GM04503 (cell line): ENCODE measurements at regions not wholly inside any gene's neighbourhood (a gene's known extent, or its start where the extent isn't known, plus 50 kb on each side); places are given as distances from the start of the nearest gene placed in this dataset.

Experiments used
- DNase-seq: peaks from one replicate; pipeline ENCODE4 v3.0.0-alpha.2; 2012; ENCODE audit warnings: low read depth

DNA sequence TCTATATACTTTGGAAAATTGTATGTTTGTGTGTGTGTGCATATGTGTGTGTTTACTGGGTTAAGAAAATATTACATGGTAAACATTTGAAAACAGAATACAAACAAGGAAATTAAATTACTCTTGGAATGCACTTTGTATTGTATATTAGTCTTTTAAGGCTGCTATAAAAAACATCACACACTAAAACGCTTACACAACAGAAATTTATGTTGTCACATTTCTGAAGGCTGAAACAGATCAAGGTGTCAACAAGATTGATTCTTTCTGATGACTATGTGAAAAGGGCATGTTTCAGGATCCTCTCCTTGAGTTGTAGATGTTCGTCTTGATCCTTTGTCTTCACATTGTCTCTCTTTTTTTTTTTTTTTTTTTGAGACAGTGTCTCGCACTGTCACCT lies 149.1 kb upstream of the CNTN5 start:
- DNase-seq, result no peak

DNA sequence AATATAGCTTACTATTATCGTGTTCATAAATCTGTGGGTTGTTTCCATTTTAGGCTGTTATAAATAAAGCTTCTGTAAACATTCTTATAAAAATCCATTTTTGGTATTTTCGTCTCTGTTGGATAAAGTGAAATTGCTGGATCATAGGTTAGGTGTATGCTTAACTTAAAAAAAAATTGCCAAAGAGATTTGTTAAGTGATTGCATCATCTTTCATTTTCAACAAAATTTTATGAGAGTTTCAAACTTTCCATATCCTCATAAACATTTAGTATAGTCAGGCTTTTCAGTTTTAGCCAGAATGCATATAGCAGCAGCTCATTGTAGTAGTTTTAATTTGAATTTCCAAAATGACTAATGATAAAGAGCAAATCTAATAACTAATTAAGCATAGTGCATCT lies 146.7 kb upstream of the CNTN5 start:
- DNase-seq, result no peak

DNA sequence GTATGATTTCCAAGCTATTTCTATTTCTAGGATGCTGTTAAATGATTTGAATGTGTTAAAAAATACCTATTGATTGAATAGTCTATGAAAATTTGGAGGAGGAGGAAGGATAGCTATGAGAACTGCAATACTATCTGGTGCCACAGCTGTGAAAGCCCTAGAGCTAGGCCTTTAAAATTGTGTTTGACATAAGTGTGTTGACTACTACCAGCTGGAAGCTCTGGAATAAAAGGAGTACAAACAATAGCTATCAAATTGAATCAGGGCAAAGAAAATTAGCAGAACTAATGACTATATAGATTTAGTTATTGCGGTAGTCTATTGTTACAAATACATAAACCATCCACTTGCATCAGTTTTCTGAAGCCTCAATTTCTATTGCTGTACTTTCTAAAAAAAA lies 124.8 kb upstream of the CNTN5 start:
- no peak for DNase-seq

DNA sequence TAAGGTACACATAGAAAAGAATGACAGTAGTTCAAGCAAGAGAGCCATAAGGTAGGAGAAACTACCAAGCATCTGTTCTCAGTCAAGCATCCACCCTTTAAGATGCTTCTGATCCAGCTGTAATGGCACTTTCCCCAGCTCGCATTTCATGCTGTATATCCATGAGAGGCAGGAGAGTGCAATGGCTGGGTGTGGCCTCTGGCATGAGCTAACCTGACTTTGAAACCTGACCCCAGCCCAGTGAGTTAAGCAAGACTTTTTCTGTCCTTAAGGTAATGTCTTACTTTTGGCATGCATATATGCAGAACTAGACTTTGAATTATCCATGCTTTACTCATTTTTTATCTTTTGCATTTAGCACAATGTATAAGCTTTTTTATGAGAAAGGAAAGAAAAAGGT lies 79.8 kb upstream of the CNTN5 start:
- DNase-seq, result no peak

DNA sequence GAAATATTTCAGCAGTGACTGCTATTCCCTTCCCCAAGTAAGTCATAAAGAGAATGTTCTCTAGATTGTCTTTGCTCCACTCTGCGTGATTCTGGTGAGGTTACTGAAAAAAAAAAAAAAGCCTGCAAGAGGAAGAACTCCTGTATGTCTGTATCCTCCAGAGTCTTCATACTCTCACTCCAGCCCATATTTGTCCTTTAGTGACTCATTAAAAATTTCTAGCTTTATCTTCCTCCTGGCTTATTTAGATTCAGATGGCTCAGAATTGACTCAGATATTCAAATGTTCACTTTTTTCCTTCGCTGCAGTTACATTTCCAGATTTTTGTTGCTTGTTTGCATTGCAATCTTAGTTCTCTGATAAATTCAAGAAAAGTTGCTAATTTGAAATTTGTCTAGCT lies 76.3 kb upstream of the CNTN5 start:
- DNase-seq, result no peak

DNA sequence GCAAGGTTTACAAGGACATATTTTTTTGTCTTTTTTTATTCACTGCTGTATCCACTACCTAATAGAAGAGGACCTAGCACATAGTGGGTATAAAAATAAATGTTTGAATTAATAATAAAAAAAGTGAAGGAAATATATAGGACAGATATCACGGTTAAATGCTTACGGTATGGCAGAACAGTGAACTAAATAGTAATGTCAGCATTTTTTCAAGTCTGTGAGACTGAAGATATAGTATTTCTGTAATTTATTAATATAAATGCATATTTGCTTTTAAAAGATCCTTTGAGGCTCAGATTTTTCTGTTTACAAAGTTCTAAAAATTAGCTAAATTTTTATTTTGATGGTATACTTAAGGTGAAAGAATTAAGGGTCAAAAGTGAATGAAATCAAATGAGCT lies 68.6 kb upstream of the CNTN5 start:
- no peak for DNase-seq

DNA sequence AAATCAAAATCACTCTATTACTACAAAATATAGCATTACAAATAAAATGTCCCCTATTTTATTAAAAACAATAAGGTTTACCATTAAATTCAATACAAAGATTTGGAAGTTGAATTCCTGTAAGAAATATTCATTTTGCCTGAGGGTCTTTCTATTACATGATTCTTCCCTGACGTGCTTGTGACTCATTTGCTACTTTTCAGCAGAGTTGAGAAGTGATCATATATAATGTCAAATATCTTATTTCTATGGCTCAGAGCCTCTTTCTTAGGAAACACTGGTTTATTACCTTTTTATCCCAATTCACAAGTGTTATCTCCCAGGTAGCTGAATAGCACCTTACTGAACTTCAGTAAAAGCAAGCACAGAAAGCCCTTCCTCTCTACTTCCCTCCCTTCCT lies 65.2 kb upstream of the CNTN5 start:
- DNase-seq, result no peak

DNA sequence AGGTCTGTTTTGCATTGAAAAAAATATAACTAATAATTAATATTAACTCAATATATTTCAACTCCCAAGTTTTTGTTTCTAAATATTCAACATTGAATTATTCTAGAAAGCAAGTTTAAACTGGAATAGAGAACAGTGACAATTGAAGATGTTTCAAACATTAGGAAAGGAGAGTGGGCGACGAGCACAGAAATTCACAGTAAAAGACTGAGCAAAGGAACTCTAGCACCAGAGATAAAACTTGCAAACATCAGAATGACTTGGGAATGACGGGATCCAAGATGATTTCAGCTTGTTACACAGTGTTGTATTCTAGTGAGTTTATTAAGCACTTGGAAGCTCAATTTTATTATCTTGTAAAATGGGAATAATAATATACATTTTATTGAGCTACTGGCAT lies 56.6 kb upstream of the CNTN5 start:
- no peak for DNase-seq

DNA sequence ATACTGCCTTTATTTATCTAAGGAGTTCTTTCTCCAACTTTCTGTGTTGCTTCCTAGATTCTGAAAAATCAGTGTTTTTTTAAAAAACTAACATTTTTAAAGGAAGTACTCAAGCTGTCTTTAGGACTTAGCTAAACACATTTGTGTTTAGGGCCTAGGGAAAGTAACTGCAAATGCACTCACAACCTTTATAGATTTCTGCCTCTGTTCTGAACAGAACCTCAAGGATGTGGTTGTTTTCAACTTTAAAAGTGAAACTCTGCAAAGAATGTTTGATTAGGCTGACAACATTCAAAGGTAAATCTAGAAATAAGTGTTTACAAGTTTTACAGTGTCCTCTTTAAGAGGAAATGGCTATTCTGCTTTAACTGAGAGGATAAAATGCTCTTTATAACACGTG lies 55.4 kb upstream of the CNTN5 start:
- DNase-seq, result no peak

DNA sequence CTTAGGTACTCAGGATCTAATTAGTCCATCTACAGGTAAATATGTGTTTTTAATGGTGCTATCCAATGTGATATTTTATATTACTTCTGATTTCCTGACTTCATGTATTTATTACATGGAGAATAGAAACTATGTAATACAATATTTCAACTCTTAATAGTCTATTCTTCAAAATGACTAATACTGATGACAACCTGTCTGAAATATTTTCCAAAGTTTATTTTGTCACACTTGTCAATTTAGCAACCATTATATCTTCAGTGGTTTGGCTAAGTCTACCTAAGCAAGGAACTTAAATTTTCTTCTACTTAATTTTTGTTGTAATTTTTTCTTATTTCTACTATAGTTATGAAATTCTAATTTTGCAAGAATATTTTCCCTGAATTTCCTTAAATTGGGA lies 55.0 kb upstream of the CNTN5 start:
- no peak for DNase-seq

DNA sequence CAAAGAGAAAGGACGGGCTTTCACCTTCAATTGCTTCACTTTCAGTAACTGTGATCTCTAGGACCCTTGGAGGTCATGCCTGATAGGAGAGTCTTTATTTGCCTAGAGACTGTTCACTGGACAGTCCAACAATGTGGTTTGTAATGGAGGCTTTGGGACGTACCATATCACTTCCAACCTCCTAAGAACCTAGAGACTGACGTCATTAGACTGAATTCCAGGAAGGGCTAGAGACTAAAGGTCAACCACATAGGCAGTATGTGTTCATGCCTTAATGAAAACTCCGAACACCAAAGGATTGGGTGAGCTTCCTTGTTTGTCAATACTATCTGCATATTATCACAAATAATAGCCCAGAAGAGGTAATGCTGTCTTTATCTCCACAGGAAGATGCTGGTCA lies 53.7 kb upstream of the CNTN5 start:
- no peak for DNase-seq
